Mucosa of descending colon (tissue), 3 donors: ENCODE measurements at regions not wholly inside any gene's neighbourhood (a gene's known extent, or its start where the extent isn't known, plus 50 kb on each side); places are given as distances from the start of the nearest gene placed in this dataset.

Source experiments
- ATAC-seq: fragments of 200-7000 bp; cut with Tn5 transposase; one replicate; pipeline ENCODE4 v1.9.1; 2020; ENCODE audit warnings: mild to moderate bottlenecking, moderate library complexity
- DNase-seq, 3 donors: peaks; one replicate each; pipeline ENCODE4 v3.0.0-alpha.2; 2020
- H3K36me3 ChIP-seq: fragments of 200-600 bp; one replicate; pipeline ENCODE4 v1.8.0; 2021; ENCODE audit warnings: low read depth, mild to moderate bottlenecking
- H3K4me1 ChIP-seq: fragments of 200-600 bp; one replicate; pipeline ENCODE4 v1.8.0; 2021; ENCODE audit warnings: low read depth, mild to moderate bottlenecking
- H3K4me3 ChIP-seq: fragments of 200-600 bp; one replicate; pipeline ENCODE4 v1.8.0; 2021; ENCODE audit warnings: mild to moderate bottlenecking
- H3K9me3 ChIP-seq: fragments of 200-600 bp; one replicate; pipeline ENCODE4 v1.8.0; 2021; ENCODE audit warnings: mild to moderate bottlenecking
- CTCF ChIP-seq: fragments of 200-600 bp; IDR thresholded peaks from one replicate; pipeline ENCODE4 v1.8.0; 2022; ENCODE audit warnings: antibody characterized with exemption, mild to moderate bottlenecking
- intact Hi-C, 2 donors: fragments of 100-400 bp; cut with DNase I in 1 of 2; cut with micrococcal nuclease in 1 of 2; formaldehyde crosslinking; loops; one replicate each; pipeline versions ENCODE4 v1.11.0 to v1.11.1; 2022; cut with DNase I, micrococcal nuclease
- donor health status: DM: no; HTN: no; CAD: no; lungs with moderate emphysema.
- donor health status: DM: no; HTN: no; CAD: no.
- donor health status: DM: no; HTN: yes; CAD: no.

GRCh38 chr3:81891055-81891895 lies 129.8 kb upstream of the GBE1 start:
- DNase-seq (no peak), ATAC-seq (no peak)
- Histone ChIP-seq H3K4me1 (no peaks in the 10 kb centered on the region), H3K36me3 (no peaks in the 10 kb centered on the region), H3K4me3 (no peak overlapping the region), H3K9me3 (no peaks in the 10 kb centered on the region)
- no peak for TF ChIP-seq CTCF
- intact Hi-C loops = no loop called here

GRCh38 chr3:81888914-81889557 lies 127.6 kb upstream of the GBE1 start:
- DNase-seq (no peak), ATAC-seq (no peak)
- H3K4me3 ChIP-seq = no peak overlapping the region
- no peaks in the 10 kb centered on the region for H3K36me3 ChIP-seq
- intact Hi-C loops = no loop called here
- no peaks in the 10 kb centered on the region for H3K4me1 ChIP-seq
- no peak for TF ChIP-seq CTCF
- no peaks in the 10 kb centered on the region for H3K9me3 ChIP-seq

GRCh38 chr3:81887448-81887847 lies 126.0 kb upstream of the GBE1 start:
- H3K36me3 ChIP-seq = no peaks in the 10 kb centered on the region
- no peaks in the 10 kb centered on the region for H3K4me1 ChIP-seq
- DNase-seq = no peak
- ATAC-seq = no peak
- H3K9me3 ChIP-seq = no peaks in the 10 kb centered on the region
- no peak for TF ChIP-seq CTCF
- intact Hi-C loops = no loop called here
- no peak overlapping the region for H3K4me3 ChIP-seq

GRCh38 chr3:81886081-81886480 lies 124.6 kb upstream of the GBE1 start:
- no peak for ATAC-seq
- intact Hi-C loops = no loop called here
- TF ChIP-seq CTCF = no peak

GRCh38 chr3:81884791-81885190 lies 123.3 kb upstream of the GBE1 start:
- DNase-seq = no peak
- Histone ChIP-seq H3K36me3 (no peaks in the 10 kb centered on the region), H3K4me3 (no peak overlapping the region), H3K4me1 (no peaks in the 10 kb centered on the region), H3K9me3 (no peaks in the 10 kb centered on the region)
- intact Hi-C loops = no loop called here
- ATAC-seq = no peak
- TF ChIP-seq CTCF = no peak

More at GRCh38 chr3:81886081-81886480, 124.6 kb upstream of the GBE1 start:
- no peaks in the 10 kb centered on the region for H3K36me3 ChIP-seq
- no peaks in the 10 kb centered on the region for H3K9me3 ChIP-seq
- no peak for DNase-seq
- H3K4me1 ChIP-seq = no peaks in the 10 kb centered on the region
- no peak overlapping the region for H3K4me3 ChIP-seq
